ENCODE measurements at regions not wholly inside any gene's neighbourhood (a gene's known extent, or its start where the extent isn't known, plus 50 kb on each side); places are given as distances from the start of the nearest gene placed in this dataset.
"Not testable (repeated sequence)": the region's sequence is repeated elsewhere in the genome, so short reads cannot be mapped to it uniquely, and the experiment has no call there.

DNA sequence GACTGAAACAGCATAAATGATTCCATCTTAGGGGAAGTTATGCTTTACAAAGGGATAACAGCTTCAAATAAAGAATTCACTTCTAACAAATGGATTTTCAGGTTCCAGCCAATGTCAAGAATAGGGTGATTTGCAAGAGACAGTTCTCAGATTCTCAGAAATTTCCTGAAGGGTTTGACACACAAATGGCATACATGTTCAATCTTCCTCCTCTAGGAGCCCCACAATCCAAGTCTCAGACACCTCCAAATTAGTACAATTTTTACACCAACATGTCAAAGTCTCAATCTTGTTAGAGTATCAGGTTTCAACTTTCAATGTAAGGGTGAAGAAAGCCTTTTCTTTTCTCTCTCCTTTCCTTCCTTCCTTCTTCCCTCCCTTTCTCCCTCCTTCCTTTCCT is 996.6 kb downstream of the TLE1 start:
- DNase-seq, result no peak

DNA sequence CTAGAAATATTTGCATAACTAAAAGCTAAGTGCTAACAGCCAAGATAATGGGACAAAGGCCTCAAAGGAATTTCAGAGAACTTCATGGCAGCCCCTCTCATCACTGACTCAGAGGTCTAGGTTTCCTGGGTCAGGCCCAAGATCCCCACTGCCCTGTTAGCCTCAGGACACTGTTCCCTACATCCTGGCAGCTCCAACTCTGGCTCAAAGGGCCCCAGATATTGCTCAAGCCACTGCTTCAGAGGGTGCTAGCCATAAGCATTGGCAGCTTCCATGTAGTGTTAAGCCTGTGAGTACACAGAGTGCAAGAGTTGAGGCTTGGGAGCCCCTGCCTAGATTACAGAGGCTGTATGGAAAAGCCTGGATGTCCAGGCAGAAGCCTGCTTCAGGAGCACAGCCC is 998.1 kb downstream of the TLE1 start:
- no peak for DNase-seq

DNA sequence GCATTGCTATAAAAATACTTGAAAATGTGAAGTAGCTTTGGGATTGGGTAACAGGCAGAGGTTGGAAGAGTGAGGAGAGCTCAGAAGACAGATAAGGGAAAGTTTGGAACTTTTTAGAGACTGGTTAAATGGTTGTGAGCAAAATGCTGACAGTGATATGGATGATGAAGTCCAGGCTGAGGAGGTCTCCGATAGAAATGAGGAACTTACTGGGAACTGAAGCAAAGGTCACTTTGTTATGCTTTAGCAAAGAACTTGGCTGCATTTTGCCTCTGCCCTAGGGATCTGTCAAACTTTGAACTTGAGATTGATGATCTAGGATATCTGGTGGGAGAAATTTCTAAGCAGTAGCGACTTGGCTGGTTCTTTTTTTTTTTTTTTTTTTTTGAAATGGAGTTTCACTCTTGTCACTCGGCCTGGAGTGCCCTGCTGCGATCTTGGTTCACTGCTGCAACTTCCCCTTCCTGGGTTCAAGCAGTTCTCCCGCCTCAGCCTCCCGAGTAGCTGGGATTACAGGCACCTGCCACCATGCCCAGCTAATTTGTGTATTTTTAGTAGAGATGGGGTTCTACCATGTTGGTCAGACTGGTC is 998.9 kb downstream of the TLE1 start:
- DNase-seq, result no peak

- DNase-seq, result no peak
Measured at GRCh38 chr9:80679916-80680315, 1009.4 kb downstream of the TLE1 start.

GRCh38 chr9:80678906-80679305 is 1010.4 kb downstream of the TLE1 start:
- no peak for DNase-seq

- no peak for DNase-seq
Measured at GRCh38 chr9:80673496-80673895, 1015.9 kb downstream of the TLE1 start.

DNA sequence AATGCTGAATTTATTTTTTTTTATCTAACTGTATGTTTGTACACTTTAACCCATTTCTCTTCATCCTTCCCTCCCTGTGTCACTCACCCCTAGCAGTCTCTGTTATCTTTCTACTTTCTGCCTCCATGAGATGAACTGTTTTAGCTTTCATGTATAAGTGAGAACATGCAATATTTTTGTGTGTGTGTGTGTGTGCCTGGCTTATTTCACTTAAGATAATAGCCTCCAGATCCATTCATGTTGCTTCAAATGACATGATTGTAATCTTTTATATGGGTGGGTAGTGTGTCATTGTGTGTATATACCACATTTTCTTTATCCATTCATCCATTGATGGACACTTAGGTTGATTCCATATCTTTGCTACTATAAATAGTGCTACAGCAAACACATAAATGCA is 1023.9 kb downstream of the TLE1 start:
- no peak for DNase-seq

- DNase-seq, result no peak
Measured at GRCh38 chr9:80664327-80665210, 1024.8 kb downstream of the TLE1 start.

DNA sequence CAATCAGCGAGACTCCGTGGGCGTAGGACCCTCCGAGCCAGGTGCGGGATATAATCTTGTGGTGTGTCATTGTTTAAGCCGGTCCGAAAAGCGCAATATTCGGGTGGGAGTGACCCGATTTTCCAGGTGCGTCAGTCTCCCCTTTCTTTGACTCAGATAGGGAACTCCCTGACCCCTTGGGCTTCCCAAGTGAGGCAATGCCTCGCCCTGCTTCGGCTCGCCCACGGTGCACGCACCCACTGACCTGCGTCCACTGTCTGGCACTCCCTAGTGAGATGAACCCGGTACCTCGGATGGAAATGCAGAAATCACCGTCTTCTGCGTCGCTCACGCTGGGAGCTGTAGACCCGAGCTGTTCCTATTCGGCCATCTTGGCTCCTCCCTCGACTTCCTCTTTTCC is 1029.6 kb downstream of the TLE1 start:
- not testable (repeated sequence) for DNase-seq

DNA sequence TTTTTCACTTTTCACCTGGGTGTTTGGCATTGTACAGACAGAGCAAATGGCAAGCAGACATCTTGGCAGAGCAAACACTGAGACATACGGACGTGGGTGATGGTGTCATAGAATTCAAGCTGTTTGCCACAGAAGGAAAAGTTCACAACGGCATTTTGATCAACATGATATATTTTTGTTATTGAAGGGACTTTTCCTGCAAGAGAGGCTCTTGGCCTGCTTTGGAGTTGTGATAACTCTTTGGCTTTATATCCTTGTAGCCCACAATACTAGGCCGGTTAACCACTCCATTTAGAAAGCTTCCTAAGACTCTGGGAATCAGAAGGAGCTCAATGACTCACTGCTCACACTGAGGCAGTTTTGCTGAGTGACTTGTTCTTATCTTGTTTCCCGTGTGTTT is 1038.3 kb downstream of the TLE1 start:
- DNase-seq, result no peak

GRCh38 chr9:80649496-80649895 is 1039.9 kb downstream of the TLE1 start:
- no peak for DNase-seq

GRCh38 chr9:80649001-80649420 is 1040.3 kb downstream of the TLE1 start:
- no peak for DNase-seq

DNA sequence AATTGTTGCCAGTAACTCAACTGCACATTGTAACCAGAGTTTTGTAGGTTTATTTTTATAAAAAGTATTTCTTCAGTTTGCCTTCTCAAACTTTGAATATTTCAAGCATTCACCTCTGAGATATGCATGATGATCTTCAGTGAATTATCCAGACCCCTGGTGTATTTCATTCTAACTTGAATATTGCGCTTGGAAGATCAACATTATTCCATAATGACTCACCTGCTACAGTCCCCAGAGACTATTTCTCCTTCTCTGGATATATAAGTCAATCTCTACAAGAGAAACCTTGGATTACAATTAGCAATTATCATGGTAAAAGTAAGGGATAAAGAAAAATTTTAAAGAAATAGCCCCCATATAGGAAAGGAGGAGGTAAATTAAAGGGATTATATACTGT is 1041.0 kb downstream of the TLE1 start:
- DNase-seq, result no peak

DNA sequence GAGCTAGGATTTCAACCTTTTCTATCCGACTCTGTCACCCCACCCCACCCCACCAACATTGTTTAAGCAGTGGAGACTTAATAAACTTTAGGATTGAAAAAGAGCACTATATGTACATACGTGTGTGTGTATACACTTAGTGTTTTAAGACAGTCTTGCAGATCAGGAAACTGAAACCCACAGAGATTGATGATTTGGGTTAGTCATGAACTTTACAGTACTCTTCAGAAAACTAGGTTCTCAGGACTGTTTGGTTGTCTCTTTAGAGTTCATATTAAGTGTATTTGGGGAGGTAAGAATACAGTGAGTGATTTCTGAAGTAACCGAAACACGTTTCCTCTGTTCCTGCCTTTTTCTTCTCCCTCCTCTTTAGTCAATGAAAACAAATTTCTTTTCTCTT is 1043.1 kb downstream of the TLE1 start:
- no peak for DNase-seq

GRCh38 chr9:80644044-80644443 is 1045.3 kb downstream of the TLE1 start:
- no peak for DNase-seq

DNA sequence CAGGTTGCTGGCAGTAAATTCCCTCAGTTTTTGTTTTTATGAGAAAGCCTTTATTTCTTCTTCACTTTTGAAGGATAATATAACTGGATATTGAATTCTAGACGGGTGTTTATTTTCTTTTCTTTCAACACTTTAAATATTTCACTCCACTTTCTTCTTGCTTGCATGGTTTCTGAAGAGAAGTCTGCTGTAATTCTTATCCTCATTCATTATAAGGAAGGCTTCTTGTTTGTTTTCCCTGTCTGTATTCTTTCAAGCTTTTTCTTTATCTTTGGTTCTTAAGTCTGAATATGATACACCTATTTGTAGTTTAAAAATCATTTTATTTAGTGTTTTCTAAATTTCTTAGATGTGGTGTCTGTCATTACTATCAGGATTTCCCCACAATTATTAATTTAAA is 1054.3 kb downstream of the TLE1 start:
- DNase-seq, result no peak

DNA sequence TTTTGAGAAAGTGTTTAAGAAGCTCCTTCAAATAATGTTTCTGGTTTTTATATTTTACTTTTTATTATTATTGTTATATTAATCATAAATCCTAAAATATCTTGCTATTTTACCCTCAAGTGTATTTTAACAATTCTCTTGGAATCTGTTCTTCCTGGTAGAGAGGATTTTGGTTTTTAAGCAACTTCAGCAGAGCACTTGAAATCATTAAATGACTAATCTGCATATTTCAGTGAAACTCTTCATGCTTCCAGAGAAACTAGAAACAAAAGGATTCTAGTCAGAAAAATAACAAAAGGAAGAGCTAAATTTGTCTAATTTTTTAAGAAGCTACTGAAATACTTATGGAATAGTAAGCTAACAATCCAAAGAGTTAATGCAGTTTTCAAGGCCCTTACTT is 1057.3 kb downstream of the TLE1 start:
- no peak for DNase-seq

DNA sequence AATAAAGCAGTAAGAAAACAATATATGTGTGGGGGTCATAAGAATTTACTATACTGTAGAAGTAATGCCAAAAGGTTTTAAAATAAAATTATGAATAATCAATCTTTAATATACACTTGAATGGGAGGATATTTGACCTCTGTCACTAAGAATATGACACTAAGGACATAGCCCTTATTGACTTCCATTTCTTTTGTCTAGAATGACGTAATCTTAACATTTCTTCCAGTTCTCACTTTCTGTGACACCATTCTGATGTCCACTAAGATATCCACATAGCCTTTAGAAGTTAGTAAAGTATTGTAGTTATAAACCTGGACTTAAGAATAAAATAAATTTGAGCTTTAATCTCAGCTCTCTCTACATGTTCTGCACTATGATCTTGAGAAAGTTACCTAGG is 1050.7 kb downstream of the TLE4 start:
- DNase-seq, result no peak

DNA sequence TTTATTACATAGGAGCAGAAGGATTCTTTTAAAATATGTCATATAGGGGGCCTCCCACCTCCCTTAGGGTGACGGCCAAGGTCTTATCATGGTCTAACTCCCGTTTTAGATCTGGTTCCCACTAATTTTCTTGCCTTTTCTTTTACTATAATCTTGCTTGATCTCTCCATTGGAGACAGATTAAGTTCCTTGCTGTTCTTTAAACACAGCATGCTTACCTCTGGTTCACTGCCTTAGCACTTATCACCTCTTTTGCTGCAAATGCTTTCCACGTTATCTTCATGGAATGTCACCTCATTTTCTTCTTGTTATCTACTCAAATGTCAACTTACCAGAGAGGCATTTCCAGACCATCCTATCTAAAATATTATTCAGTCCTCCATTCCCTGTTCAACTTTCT is 1047.6 kb downstream of the TLE4 start:
- no peak for DNase-seq

GRCh38 chr9:80615964-80616363 is 1044.2 kb downstream of the TLE4 start:
- DNase-seq, result no peak

GRCh38 chr9:80605793-80606192 is 1034.0 kb downstream of the TLE4 start:
- no peak for DNase-seq

- DNase-seq, result no peak
Measured at GRCh38 chr9:80605129-80605528, 1033.4 kb downstream of the TLE4 start.

GRCh38 chr9:80602291-80602690 is 1030.5 kb downstream of the TLE4 start:
- DNase-seq, result no peak

DNA sequence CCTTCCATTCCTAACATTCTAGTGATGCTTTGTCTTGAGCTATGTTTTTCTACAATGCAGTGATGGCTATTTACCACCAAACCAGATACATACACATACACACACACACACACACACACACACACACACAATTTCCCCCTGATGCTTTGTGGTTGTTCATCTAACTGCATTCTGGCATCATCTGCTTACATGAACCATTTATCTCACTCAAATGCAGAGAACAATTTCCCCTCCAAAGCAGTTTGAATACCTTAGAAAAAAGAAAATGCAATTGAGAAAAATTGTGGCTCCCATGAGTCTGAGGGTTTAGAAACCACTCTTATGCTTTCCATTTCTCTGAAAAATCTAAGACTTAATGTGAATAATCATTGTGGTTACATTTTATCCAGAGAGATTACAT is 1024.8 kb downstream of the TLE4 start:
- no peak for DNase-seq

DNA sequence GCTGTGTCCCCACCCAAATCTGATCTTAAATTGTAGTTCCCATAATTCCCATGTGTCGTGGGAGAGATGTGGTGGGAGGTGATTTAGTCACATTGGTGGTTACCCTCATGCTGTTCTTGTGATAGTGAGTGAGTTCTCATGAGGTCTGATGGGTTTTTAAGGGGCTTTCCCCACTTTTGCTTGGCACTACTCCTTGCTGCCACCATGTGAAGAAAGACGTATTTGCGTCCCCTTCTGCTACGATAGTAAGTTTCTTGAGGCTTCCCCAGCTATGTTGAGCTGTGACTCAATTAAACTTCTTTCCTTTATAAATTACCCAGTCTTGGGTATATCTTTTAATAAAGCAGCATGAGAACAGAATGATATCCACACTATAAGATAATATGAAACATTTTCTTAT is 1023.4 kb downstream of the TLE4 start:
- no peak for DNase-seq
